ENCODE measurements at regions not wholly inside any gene's neighbourhood (a gene's known extent, or its start where the extent isn't known, plus 50 kb on each side); places are given as distances from the start of the nearest gene placed in this dataset.

DNA sequence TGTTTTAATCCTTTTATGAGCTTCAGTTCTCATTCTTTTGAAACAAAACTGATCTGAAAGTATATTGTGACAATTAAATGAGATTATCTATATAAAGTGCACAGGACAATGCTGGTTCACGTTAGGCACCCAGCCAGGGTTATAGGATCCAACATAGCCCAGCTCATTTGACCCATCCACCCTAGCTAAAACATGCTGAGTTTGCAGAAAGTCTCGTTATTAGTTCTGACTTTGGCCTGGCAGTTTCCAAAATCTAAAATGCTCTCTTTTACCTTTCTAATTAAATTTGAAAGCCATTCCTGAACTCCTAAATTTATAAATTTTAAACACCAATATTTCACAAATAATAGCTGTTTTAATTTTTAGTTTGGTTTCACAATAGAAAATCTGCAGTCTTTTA, 131.9 kb upstream of the PTPRD start:
- ChIA-PET POLR2A (no interaction called here), CTCF (no interaction called here)
- intact Hi-C loops (cut with micrococcal nuclease), result no loop called here
- no peaks in the 10 kb centered on the region for H3K27me3 Mint-ChIP-seq
- no peak for DNase-seq
- H3K36me3 Mint-ChIP-seq (ENCODE audit: low read depth), result no peaks in the 10 kb centered on the region
- H3K4me1 Mint-ChIP-seq (ENCODE audit: low read depth), result no peaks in the 10 kb centered on the region
- no peak overlapping the region for H3K27ac Mint-ChIP-seq
- H3K4me3 Mint-ChIP-seq, result no peak overlapping the region
- H3K9me3 Mint-ChIP-seq, result peaks cover 13% of the 10 kb centered on the region
- TF ChIP-seq, protein P1, sequence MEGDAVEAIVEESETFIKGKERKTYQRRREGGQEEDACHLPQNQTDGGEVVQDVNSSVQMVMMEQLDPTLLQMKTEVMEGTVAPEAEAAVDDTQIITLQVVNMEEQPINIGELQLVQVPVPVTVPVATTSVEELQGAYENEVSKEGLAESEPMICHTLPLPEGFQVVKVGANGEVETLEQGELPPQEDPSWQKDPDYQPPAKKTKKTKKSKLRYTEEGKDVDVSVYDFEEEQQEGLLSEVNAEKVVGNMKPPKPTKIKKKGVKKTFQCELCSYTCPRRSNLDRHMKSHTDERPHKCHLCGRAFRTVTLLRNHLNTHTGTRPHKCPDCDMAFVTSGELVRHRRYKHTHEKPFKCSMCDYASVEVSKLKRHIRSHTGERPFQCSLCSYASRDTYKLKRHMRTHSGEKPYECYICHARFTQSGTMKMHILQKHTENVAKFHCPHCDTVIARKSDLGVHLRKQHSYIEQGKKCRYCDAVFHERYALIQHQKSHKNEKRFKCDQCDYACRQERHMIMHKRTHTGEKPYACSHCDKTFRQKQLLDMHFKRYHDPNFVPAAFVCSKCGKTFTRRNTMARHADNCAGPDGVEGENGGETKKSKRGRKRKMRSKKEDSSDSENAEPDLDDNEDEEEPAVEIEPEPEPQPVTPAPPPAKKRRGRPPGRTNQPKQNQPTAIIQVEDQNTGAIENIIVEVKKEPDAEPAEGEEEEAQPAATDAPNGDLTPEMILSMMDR (IDR thresholded peaks at IDR 0.05), result no peak
- no peak for ATAC-seq

DNA sequence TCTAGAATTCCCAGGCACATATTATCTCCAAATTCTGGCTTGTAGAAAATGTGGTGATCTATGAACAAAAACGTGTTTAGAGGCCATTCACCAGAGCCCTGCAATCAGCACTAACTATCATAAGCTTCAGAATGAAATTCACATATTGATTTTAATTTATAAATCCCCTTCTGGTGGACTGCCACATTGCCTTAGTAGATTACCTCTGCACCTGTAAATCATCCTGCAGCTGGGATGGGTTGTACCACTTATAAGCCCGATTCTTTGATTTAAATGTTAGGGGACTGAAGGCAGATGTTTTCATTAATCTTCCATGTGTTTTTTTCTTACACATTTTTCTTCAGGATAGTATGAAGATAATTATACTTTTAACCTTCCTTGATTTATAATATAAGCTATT, 140.7 kb upstream of the PTPRD start:
- POLR2A ChIA-PET, result no interaction called here
- TF ChIP-seq, protein P1 (IDR thresholded peaks at IDR 0.05), result no peak

DNA sequence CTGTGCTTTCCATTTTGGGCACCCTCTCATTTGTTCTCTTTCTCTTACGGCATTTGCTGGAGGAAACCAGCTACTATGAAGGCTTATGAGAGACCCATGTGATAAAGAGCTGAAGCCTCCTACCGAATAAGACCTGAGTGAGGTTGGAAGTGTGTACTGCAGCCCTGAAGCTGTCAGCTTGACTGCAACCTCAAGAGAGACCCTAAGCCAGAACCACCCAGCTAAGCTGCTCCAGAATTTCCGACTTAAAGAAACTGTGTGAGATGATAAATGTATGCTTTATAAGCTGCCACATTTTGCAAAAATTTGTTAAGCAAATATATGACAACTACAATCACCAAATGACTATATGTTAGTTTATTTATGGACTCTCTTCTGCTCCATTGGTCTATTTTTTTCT, 151.7 kb upstream of the PTPRD start:
- intact Hi-C loops (cut with micrococcal nuclease), result no loop called here
- no peaks in the 10 kb centered on the region for H3K36me3 Mint-ChIP-seq (ENCODE audit: low read depth)

More for the DNA sequence above, 140.7 kb upstream of the PTPRD start:
- intact Hi-C loops (cut with micrococcal nuclease), result no loop called here
- ATAC-seq, result no peak
- Mint-ChIP-seq H3K4me1 (ENCODE audit: low read depth) (no peaks in the 10 kb centered on the region), H3K9me3 (peaks cover 18% of the 10 kb centered on the region), H3K36me3 (ENCODE audit: low read depth) (no peaks in the 10 kb centered on the region), H3K27ac (no peak overlapping the region), H3K27me3 (no peaks in the 10 kb centered on the region), H3K4me3 (no peak overlapping the region)
- no peak for DNase-seq
- CTCF ChIA-PET, result no interaction called here

DNA sequence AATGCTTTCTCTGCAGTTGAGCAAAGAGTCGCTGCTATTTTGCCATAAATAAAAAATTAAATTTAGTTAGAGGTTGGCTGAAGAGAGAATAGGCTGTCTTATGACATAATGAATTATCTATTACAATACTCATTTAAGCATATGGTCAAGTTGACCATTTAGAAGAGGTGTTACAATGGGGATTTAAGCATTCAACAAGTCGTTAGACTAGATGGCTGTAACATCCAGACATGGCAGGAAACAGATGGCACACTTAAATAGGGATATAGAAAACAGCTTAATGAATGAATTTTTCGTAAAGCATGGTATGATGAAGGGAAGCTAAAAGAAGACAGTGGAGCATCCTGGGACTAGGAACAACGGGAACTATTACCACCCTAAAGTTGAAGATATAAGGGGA, 160.3 kb upstream of the PTPRD start:
- Mint-ChIP-seq H3K9me3 (peaks cover 19% of the 10 kb centered on the region), H3K27ac (no peak overlapping the region), H3K4me3 (no peak overlapping the region), H3K27me3 (no peaks in the 10 kb centered on the region), H3K4me1 (ENCODE audit: low read depth) (no peaks in the 10 kb centered on the region), H3K36me3 (ENCODE audit: low read depth) (no peaks in the 10 kb centered on the region)
- DNase-seq, result no peak
- intact Hi-C loops (cut with micrococcal nuclease), result no loop called here
- ChIA-PET POLR2A (no interaction called here), CTCF (no interaction called here)
- ATAC-seq, result no peak
- TF ChIP-seq, protein P1 (IDR thresholded peaks at IDR 0.05), result no peak

More for the DNA sequence above, 151.7 kb upstream of the PTPRD start:
- DNase-seq (no peak), ATAC-seq (no peak)
- POLR2A ChIA-PET, result no interaction called here
- Mint-ChIP-seq H3K27me3 (no peaks in the 10 kb centered on the region), H3K4me1 (ENCODE audit: low read depth) (no peaks in the 10 kb centered on the region), H3K27ac (no peak overlapping the region), H3K4me3 (no peak overlapping the region), H3K9me3 (peaks cover 6% of the 10 kb centered on the region)
- TF ChIP-seq, protein P1 (IDR thresholded peaks at IDR 0.05), result no peak
- CTCF ChIA-PET, result no interaction called here

DNA sequence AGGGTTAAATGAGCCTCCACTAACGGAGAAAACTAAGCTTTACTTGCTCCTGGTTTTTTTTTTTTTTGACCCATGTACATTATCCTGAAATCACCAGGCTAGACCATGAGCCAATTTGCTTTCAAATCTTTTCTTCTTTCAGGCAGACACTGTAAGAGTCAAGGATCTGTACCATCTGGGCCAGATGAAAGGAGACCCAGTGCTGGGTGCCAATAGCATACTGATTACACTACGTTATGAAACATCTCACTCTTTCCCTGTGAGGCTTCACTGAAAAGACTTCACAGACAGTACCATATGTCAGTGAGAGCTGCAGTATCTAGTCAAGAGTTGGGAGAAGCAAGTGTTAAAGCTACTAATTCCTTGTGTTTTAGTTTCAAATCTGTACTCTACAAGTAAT, 161.2 kb upstream of the PTPRD start:
- intact Hi-C loops (cut with micrococcal nuclease), result no loop called here
- H3K27ac Mint-ChIP-seq, result no peak overlapping the region
- DNase-seq (no peak), ATAC-seq (no peak)
- TF ChIP-seq, protein P1 (IDR thresholded peaks at IDR 0.05), result no peak
- H3K4me3 Mint-ChIP-seq, result no peak overlapping the region
- H3K36me3 Mint-ChIP-seq (ENCODE audit: low read depth), result no peaks in the 10 kb centered on the region
- POLR2A ChIA-PET, result no interaction called here
- peaks cover 19% of the 10 kb centered on the region for H3K9me3 Mint-ChIP-seq
- H3K4me1 Mint-ChIP-seq (ENCODE audit: low read depth), result no peaks in the 10 kb centered on the region
- no peaks in the 10 kb centered on the region for H3K27me3 Mint-ChIP-seq
- CTCF ChIA-PET, result no interaction called here

Data from activated CD8-positive, alpha-beta T cell treated with anti-CD3 and anti-CD28 coated beads for 36 hours (primary cell).